GM23338 (cell line): ENCODE measurements at regions not wholly inside any gene's neighbourhood (a gene's known extent, or its start where the extent isn't known, plus 50 kb on each side); places are given as distances from the start of the nearest gene placed in this dataset.

Source experiments
- CREB1 ChIP-seq: fragments of 250-450 bp; sonication (Bioruptor Pico); IDR thresholded peaks from 2 replicates; pipeline ENCODE4 v1.5.0; 2020; ENCODE audit warnings: low read depth, mild to moderate bottlenecking, moderate library complexity
- EZH2 ChIP-seq: fragments of 200-600 bp; sonication (generic); IDR thresholded peaks from one replicate; pipeline ENCODE4 v1.8.0; 2017; ENCODE audit warnings: antibody characterized with exemption, mild to moderate bottlenecking, low read depth; ENCODE audit not compliant: unreplicated experiment
- EZH2phosphoT487 ChIP-seq: fragments of 200-600 bp; sonication (generic); IDR thresholded peaks from one replicate; pipeline ENCODE4 v1.8.1; 2018; ENCODE audit warnings: antibody characterized with exemption; ENCODE audit not compliant: unreplicated experiment
- NANOG ChIP-seq: IDR thresholded peaks from 2 replicates; pipeline ENCODE4 v1.6.1; 2016; ENCODE audit warnings: antibody characterized with exemption, borderline replicate concordance
- POLR2AphosphoS5 ChIP-seq: IDR thresholded peaks from 2 replicates; pipeline ENCODE4 v1.6.1; 2016; ENCODE audit warnings: antibody characterized with exemption, low read depth
- STAT1 ChIP-seq: IDR thresholded peaks from one replicate; pipeline ENCODE4 v1.6.1; 2016; ENCODE audit warnings: antibody characterized with exemption; ENCODE audit not compliant: unreplicated experiment
- ZNF114 ChIP-seq: fragments of 250-450 bp; sonication (Bioruptor Pico); IDR thresholded peaks from 2 replicates; pipeline ENCODE4 v1.5.0; 2020; ENCODE audit warnings: mild to moderate bottlenecking, moderate library complexity
- TF ChIP-seq, protein P1 (sequence below), 2 experiments: fragments of 200-600 bp in 1 of 2; sonication (generic) in 1 of 2; conservative IDR thresholded peaks; 2 replicates each; pipeline versions ENCODE4 v1.5.1 to v1.6.1; 2016 to 2017; ENCODE audit warnings: antibody characterized with exemption in 2 of 2, low read depth in 2 of 2, mild to moderate bottlenecking in 2 of 2, moderate library complexity in 1 of 2
- TF ChIP-seq, protein P2 (sequence below): IDR thresholded peaks from 2 replicates; pipeline ENCODE4 v1.6.1; 2016; ENCODE audit warnings: antibody characterized with exemption
- TF ChIP-seq, protein P3 (sequence below): IDR thresholded peaks from one replicate; pipeline ENCODE4 v1.6.1; 2018; ENCODE audit warnings: antibody characterized with exemption; ENCODE audit not compliant: unreplicated experiment

DNA sequence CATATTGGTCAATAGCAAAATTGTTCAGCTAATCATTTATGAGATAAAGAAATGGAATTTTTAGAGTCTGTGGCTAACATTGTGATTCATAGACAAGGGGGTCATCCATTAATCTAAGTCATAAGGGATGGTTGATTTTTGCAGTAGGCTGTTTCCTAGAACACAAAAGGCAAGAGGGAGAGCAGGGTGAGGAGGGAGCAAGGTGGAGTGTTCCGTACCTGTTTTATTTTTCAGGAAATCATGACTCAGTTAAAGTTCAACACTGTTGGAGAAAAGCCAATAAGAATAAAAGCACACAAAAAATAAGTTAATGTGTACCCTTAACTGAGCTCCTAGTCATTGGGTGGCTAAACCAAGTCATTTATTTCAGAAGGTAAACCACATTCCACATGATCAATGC, 512.4 kb upstream of the ATXN8OS start:
- TF ChIP-seq, protein P1, sequence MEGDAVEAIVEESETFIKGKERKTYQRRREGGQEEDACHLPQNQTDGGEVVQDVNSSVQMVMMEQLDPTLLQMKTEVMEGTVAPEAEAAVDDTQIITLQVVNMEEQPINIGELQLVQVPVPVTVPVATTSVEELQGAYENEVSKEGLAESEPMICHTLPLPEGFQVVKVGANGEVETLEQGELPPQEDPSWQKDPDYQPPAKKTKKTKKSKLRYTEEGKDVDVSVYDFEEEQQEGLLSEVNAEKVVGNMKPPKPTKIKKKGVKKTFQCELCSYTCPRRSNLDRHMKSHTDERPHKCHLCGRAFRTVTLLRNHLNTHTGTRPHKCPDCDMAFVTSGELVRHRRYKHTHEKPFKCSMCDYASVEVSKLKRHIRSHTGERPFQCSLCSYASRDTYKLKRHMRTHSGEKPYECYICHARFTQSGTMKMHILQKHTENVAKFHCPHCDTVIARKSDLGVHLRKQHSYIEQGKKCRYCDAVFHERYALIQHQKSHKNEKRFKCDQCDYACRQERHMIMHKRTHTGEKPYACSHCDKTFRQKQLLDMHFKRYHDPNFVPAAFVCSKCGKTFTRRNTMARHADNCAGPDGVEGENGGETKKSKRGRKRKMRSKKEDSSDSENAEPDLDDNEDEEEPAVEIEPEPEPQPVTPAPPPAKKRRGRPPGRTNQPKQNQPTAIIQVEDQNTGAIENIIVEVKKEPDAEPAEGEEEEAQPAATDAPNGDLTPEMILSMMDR (conservative IDR thresholded peaks at IDR 0.05; ENCODE audit: low read depth in 2 of 2): no peak
- TF ChIP-seq, protein P2, sequence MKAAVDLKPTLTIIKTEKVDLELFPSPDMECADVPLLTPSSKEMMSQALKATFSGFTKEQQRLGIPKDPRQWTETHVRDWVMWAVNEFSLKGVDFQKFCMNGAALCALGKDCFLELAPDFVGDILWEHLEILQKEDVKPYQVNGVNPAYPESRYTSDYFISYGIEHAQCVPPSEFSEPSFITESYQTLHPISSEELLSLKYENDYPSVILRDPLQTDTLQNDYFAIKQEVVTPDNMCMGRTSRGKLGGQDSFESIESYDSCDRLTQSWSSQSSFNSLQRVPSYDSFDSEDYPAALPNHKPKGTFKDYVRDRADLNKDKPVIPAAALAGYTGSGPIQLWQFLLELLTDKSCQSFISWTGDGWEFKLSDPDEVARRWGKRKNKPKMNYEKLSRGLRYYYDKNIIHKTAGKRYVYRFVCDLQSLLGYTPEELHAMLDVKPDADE: no peak
- TF ChIP-seq EZH2 (no peak), ZNF114 (CRISPR knock-in tag) (no peak), POLR2AphosphoS5 (no peak), EZH2phosphoT487 (no peak), NANOG (no peak), STAT1 (no peak), CREB1 (CRISPR knock-in tag) (no peak)
- TF ChIP-seq, protein P3, sequence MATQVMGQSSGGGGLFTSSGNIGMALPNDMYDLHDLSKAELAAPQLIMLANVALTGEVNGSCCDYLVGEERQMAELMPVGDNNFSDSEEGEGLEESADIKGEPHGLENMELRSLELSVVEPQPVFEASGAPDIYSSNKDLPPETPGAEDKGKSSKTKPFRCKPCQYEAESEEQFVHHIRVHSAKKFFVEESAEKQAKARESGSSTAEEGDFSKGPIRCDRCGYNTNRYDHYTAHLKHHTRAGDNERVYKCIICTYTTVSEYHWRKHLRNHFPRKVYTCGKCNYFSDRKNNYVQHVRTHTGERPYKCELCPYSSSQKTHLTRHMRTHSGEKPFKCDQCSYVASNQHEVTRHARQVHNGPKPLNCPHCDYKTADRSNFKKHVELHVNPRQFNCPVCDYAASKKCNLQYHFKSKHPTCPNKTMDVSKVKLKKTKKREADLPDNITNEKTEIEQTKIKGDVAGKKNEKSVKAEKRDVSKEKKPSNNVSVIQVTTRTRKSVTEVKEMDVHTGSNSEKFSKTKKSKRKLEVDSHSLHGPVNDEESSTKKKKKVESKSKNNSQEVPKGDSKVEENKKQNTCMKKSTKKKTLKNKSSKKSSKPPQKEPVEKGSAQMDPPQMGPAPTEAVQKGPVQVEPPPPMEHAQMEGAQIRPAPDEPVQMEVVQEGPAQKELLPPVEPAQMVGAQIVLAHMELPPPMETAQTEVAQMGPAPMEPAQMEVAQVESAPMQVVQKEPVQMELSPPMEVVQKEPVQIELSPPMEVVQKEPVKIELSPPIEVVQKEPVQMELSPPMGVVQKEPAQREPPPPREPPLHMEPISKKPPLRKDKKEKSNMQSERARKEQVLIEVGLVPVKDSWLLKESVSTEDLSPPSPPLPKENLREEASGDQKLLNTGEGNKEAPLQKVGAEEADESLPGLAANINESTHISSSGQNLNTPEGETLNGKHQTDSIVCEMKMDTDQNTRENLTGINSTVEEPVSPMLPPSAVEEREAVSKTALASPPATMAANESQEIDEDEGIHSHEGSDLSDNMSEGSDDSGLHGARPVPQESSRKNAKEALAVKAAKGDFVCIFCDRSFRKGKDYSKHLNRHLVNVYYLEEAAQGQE: no peak
